ENCODE measurements at regions not wholly inside any gene's neighbourhood (a gene's known extent, or its start where the extent isn't known, plus 50 kb on each side); places are given as distances from the start of the nearest gene placed in this dataset.

DNA sequence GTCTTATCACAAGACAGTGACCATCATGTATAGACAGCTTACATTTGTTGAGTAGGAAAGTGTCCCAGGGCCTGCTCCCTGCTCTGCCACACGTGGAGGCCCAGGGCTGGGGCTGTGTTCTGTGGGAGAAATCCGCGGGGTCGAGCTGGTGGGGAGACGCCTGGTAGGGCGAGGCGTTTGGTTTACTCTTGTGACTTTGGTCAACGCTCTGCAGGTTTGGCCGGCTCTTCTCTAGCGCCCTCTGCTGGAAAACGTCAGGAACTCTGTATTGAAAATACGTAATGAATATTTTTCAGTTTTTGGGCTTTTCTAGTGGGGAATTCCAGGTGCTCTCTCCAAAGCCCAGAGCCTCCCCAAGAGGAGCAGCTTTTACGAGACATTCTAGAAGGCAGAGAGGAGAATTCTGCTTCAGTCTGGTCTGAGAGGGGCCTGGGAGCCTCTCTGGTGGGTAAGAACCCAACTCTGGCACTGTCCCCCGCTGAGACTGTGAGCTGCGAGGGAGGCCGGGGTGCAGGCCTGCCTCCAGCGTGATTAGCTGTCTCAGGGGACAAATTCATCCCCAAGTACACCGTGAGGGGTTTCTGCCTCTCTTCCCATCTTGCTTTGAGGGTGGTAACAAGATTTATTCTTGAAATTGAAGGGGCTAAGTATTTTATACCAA, 112.6 kb upstream of the RALGAPA2 start:
- DNase-seq: peak; percentile 32

DNA sequence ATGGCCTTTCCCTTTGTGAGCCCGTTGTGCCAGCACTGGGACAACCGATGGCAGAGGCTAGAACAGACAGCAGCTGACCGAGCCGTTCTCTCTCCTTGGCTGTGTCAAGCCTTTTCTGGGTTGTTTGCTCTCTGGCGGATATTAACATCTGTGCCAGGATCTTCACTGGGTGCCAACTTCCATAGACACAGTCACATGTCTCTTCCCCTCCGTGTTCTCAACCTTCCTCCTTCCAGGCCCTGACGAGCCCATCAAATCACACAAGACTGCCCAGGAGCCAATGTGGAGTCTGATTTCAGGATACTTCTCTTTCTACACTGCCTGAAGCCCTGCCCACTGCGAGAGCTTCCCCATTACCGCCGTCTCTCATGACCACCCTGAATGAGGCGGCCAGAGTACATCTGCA, 111.0 kb upstream of the RALGAPA2 start:
- DNase-seq: no peak

DNA sequence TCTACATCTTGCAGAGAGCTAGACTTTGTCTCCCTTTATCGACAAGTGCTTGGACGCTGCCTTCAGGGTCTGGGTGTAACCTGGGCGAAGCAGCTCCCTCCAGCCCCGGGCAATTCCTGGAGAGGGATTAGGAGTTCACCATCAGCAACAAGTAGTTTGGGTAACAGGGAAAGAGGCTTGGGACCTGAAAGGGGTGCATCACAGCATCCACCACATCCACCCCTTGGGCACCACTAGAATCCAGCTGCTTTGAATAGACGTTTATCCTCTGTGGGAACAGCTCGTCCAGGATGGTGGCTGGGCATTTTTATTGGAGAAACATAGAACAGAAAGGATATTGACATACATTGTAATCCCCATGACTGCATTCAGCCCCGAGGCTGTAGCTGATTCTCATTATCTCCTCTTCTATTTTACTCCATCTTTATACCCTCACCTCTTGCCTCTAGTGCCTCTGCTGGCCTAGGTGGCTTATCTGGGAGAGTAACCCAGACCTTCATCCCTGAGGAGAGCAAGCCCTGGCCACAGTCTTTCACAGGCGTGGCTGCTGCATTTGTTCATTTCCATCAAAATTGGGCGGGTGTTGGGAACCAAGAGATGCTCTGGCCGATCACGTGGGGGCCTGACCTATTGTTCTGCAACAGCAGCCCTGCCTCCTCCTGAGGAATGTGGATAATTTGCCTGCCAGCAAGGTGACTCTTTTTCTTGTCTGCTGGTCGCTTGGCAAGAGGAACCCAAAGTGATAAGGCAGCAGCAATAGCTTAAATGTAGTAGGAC, 109.2 kb upstream of the RALGAPA2 start:
- no peak for DNase-seq

DNA sequence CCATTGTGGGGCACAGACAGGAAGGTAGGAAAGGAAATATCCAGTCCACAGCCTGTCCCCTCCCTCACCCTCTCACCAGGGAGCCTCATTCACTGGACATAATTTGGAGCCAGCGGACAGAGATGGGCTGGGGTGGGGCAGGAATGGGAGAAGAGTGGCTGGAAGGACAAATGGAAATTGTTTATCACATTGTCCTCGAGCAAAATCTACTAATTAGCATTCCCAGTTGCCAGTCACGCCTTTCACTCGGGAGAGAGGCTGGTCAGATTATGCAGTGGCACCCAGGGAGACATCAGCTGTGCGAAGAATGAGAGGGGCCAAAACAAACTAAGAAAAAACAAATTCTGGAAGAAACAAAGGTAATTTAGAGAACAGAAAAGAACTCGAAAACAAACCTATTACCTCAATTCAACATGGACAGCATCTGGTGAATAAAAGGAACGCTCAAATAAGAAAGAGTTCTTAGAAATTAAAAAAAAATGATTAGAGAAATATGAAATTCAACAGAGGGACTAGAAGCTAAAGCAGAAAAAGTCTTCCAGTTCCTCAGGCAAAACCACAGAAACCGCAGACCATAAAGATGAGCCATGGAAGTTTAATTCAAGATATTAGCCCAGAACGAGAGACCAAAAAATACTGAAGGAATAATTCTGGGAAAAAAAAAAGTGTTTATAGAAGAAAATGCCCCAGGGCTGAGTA, 108.5 kb upstream of the RALGAPA2 start:
- DNase-seq: peak; percentile 25

DNA sequence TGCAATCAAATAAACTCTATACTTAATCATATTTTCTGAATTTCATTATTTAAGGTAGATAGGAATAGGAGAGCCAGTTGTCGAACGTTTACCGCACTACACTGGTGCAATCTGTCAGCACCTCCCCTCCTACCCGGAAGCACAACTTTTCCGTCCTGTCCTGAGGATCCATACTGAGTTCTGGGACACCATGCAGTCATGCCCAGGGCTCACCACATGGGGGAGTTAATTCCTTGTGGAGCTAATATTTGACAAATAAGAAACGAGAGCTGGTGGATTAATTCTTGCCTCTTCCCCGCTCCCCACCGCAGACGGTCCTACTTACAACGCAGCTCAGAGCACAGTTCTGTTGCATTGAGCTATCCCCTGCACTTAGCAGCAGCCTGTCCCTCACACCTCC, 107.7 kb upstream of the RALGAPA2 start:
- DNase-seq: peak; percentile 5

DNA sequence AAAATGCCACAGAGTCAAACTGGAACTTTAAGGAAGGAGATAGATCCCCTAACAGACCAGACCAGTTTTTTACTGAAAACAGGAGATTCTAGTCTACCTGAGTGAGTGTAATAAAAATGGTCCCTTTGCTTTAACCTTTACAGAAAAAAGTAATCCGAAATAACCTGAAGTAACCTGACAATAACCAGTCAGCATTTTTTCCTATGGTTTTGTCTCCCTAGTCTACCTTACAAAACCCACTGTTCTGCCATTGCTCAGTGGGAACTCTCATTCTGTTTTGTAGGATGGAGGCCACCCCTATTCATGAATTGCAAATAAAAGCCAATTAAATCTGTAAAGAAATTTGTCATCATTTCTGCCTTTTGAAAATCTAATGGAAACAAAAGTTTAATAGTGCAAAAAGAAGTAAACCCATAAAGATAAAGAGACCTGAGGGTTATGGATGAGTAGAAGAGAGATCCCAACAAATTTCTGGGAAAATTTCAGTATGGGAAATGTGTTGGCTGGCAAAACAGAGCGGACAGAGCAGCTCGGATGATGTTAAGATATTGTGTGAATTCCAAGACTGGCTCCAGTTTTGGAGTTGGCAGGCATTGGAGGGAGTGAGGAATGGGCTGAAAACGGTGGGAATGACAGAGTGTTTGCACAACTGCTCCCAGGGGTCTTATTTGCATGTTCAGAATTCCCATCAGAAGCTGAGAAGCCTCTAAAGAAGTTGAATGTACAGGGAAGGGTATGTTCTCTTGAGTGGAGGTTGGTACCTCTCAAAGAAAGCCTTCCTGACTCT, 104.7 kb upstream of the RALGAPA2 start:
- no peak for DNase-seq

DNA sequence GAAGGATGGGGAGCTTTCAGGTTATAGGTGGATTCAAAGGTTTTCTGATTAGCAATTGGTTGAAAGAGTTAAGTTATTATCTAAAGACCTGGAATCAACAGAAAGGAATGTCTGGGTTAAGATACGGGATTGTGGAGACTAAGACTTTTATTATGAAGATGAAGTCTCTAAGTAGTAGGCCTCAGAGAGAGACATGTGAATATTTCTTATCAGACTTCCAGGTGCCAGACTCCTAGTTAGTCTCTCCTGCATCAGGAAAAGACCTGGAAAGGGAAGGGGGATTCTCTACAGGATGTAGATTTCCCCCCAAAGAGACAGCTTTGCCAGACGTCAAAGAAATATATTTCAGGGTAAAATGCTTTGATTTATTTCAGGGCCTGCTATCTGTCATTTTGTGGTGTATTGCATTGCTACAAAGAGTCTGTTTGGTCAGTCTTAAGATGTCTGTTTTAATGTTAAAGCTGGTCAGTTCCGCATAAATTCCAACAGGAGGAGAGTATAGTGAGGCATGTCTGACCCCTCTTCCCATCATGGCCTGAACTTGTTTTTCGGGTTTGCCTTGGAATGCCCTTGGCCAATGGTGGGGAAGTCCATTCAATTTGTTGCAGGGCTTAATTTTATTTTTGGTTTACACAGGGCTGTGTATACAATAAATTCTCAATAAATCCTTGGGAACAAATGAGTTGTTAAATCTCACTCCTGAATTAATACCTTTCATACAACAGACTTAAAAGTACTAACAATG, 103.4 kb upstream of the RALGAPA2 start:
- no peak for DNase-seq

DNA sequence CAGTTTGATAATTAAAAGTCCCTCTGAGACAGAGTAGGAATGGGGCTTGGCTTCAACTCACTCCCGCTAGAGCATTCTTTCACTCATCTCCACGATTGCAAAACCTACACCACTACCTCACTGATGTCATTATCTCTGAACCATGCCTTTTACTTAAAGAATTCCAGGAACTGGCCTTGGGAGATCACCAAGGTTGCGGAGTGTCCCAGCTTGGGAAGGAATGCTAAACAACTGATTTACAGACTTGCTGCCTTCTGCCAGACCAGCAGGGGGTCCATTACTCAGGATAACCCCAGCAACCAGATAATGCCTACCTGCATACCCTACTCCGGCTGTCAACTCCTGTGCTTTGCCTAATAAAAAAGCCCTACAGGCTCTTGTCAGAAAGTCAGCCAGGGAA, 102.2 kb upstream of the RALGAPA2 start:
- peak; percentile 3 for DNase-seq

DNA sequence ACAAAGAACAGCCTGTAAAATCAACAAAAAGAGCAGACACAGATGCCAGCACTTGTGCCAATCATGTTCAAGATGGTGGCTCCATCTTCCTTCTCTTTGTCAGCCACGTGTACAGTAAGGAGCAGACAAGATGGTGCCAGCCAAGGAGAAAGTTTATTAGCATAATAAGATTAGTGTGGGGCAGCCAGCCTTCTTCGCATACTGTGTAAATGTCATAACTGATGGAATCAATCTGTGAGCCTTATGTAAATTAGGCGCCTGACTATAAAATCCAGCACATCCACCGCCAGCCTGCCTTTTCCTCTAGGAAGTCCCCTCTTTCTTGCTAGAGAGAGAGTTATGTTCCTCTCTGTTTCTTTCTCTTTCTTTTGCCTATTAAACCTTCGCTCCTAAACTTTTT, 99.7 kb upstream of the RALGAPA2 start:
- no peak for DNase-seq

DNA sequence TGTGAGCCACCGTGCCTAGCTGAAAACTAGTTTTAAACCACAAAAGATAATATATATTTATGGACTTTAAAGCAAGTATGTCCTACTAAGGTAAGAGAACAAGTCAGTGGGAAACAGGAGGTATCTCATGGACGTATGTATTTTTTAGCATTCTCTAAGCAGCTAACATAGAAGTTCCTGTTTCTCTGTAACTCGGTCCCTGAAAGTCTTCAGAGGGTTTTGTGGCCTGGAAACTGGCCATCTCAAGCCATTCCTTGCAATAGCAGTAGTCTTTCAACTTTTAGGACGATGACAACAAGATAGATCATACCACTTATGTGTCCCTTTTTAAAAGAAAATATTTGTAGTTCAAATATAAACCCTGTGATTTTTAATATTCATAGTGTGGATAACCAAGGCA, 95.6 kb upstream of the RALGAPA2 start:
- no peak for DNase-seq

DNA sequence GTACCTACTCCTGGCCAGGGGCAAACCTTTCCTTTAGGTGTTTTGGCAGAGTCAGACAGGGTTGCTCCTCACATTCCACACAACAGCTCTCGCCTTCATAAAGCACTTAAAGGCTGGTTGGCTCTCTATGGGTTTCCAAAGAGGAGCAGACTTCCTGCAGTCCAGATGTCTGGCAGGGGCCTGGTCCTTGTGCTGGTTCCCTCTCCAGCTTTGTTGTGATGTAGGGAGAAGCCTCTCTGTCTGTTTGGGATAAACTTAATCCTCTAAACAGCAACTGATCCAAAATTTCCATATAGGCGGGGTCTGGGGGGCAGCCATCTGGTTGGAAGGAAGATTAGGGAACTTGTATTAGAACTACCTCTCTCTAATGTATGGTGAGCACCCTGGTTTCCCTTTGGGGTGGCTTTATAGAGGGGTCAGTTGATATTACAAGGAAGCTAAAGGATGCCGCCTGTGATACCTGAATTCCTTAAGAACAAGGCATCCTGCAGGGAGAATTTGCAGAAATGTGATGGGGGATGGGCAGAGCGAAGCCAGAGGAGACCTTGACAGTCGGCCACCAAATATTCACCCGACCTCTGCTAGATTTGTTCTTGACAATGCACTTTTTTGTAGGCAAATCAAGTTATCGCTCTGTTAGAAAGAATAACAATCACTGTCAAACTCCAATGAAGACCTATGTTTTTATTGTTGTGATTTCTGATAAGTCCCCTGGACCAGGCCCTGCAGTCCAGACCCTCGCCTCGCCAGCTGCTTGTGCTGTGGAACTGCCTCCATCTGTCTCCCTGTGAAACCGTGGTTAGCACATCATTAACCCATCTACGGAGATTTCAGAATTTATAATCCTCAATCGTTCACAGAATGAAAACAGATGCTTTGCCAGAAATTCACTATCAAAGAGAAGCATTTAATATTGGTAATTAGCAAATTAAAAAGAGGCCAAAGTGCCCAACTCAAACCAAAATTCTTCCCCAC, 94.0 kb upstream of the RALGAPA2 start:
- no peak for DNase-seq

DNA sequence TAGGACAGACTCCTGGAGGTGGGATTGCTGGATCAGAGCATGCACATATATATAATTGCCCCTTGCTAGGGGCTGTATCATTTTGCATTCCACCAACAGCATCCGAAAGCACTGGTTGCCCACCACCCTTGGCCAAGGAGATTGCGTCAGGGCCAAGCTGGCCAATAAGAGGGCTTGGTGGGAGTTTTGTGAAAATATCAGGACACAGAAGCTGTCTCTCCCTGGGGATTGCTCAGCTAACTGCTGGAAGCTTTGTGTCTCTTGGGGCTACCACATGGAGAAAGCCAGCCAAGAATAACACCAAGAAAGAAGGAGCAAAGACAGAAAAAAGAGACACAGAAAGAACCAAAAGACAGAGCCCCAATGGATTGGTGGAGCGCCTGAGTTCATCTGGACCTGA, 90.6 kb upstream of the RALGAPA2 start:
- no peak for DNase-seq

DNA sequence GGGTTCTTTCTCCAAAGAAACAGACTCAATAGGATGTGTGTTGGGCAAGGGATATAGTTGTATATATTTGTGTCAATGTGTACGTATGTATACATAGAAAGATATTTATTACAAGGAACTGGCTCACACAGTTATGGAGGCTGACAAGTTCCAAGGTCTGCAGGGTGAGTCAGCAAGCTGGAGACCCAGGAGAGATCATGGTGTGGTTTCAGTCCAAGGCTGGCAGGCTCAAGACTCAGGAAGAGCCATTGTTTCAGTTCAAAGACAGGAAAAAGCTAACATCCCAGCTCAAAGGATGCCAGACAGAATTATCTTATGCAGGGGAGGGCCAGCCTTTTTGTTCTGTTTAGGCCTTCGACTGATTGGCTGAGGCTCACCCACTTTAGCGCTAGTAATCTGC, 89.9 kb upstream of the RALGAPA2 start:
- no peak for DNase-seq

DNA sequence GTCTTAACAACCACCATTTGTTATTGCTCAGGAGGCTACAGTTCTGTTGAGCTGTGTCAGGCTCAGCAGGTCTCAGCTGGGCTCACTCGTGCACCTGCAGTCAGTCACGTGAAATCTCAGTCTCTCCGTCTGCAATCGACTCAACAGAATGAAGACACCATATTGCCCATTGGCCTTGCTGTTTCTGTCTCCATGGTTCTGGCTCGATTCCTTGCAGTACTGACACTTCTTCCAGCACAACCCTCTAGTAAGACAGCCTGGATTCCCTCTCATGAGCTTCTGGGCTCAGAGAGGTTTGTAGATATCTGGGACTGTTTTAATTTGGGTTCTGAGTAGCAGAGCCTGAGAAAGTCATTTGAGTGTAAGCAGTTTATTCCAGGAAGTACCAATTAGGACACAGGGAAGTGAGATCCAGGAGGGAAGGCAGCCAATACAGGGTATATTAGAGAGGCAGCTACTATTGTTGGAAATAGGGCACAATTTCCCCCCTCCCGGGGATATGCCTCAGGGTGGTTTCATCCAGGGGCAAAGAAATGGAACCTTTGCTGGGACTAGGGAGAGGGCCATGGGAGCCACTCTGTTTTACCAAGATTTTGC, 87.4 kb upstream of the RALGAPA2 start:
- DNase-seq: no peak

DNA sequence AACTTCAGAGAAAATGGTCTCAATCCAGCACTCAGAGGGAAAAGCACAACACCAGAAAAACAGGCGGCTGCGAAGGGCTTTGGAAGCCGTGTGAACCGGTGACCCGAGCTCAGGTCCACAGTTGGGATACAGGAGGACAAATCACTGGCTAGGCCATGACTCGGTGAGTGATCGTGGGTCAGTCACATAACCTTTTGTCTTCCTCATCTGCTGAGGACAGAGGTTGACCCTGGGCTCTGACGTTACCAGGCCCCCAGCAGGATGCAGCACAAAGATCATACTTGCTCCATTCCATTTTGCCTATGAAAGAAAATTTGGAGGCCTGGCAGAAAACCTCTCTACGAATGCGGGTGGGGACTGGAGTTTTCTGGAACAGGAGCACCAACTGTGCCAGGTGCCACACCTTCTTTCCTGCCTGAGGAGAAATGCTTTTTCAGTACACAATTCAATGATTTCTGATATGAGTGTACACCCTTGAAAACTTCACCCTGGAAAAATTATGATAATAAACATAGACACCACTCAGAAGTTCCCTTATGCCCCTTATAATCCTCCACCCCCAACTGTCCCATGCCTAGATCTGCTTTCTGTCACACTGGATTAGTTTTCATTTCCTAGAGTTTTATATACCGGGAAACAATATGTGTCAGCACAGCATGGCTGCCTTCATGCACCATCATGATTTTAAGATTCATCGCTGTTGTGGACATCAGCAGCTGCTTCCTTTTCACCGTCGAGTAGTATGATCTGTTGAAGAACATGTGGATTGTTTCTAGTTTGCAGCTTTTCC, 85.3 kb upstream of the RALGAPA2 start:
- DNase-seq: no peak

DNA sequence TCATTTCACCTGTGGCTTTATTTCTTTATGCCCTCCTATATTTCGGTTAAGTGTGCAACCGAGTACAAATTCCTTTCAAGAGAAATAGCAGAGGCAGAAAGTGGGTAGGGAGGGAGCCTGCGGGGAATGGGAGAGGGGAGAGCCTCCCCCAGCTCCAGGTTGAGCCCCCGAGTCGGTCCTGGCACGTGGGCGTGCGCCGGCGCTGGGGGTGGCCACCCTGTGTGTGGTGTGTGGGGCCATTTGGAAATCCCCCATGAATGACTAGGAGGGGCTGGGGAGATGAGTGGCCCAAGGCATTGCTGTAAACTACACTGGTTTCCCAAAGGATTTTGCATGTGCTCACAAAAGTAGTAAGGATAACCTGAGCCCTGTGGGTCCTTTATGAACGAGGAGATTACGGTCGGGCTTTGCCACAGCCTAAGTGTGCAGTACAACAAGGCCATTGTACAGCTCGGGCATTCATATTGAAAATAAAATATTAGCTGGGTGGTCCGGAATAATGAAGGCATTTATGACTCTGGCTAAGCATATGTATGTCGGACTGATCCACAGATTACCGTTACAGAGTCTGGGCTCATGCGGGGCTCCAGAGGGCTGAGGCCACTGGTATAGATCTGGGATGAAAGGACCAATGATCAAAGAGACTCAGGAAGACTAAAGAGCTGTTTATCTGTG, 84.5 kb upstream of the RALGAPA2 start:
- no peak for DNase-seq

DNA sequence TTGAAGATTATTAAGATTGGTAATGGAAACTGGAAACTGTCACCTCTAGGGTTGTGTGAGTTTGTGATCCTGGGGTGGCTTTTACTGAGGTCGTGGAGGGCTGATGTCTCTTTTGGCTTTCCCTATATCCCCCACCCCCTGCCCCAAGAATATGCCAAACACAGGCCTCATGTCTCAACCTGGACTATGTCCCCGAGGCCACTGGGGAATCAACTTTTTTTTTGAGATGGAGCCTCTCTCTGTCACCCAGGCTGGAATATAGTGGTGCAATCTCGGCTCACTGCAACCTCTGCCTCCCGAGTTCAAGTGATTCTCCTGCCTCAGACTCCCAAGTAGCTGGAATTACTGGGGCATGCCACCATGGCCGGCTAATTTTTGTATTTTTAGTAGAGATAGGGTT, 83.3 kb upstream of the RALGAPA2 start:
- DNase-seq: no peak

DNA sequence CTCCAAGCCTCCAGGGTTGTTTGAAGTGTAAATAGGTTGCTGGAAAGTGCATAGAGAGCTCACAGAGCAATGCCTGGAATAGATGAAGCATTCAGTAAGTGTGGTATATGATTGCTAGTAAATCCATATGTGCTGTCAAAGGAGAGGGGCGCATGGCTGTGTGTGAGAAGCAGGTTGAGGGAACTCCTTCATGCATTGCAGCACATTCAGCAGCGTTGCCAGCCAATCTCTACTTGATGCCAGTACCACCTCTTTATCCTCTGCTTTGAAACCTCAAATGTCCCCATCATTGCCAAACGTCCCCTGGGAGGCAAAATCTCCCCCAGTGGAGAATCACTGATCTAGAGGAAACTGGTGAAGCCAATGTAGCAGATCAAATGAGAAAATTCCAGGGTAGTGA, 82.7 kb upstream of the RALGAPA2 start:
- DNase-seq: no peak

DNA sequence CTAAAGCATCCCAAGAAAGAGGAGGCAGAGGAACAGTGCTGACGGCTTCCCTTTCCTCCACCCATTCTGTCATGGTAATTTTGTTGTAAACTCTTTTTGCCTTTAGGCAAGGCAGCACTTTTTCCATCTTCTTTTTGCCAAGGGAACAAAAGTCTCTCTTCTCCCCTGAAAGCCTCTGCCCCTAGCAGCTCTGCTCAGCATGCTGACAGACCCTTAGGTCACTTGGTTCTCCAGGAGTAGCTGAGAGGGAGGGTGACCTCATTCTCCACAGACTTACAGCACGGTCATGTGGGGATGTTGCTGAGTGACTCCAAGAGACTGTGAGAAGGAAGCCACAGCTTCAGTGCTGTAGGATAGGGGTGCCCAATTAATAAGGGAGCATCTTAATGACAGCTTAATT, 81.1 kb upstream of the RALGAPA2 start:
- DNase-seq: no peak

Measured in EL (cell line).